SK-N-SH treated with all-trans-retinoic acid at 6 μM for 48 hours (cell line): ENCODE measurements at regions not wholly inside any gene's neighbourhood (a gene's known extent, or its start where the extent isn't known, plus 50 kb on each side); places are given as distances from the start of the nearest gene placed in this dataset.

ENCODE experiments used
- ARNTL ChIP-seq: fragments of 450-650 bp; formaldehyde crosslinking; IDR thresholded peaks from 2 replicates; pipeline ENCODE4 v1.5.0; 2020; ENCODE audit warnings: low read depth, mild to moderate bottlenecking, moderate library complexity, borderline replicate concordance
- CSDC2 ChIP-seq: fragments of 250-450 bp; sonication (Bioruptor Pico); IDR thresholded peaks from 2 replicates; pipeline ENCODE4 v1.5.0; 2020; ENCODE audit warnings: mild to moderate bottlenecking, moderate library complexity
- CSRNP3 ChIP-seq: fragments of 250-450 bp; sonication (Bioruptor Pico); IDR thresholded peaks from 2 replicates; pipeline ENCODE4 v1.5.1; 2021; ENCODE audit warnings: mild to moderate bottlenecking, moderate library complexity
- ESRRG ChIP-seq: fragments of 250-450 bp; sonication (Bioruptor Pico); IDR thresholded peaks from 2 replicates; pipeline ENCODE4 v1.6.1; 2021; ENCODE audit warnings: mild to moderate bottlenecking
- OSR1 ChIP-seq: fragments of 250-450 bp; sonication (Bioruptor Pico); IDR thresholded peaks from 2 replicates; pipeline ENCODE4 v1.8.0; 2022; ENCODE audit warnings: moderate library complexity, mild to moderate bottlenecking, inconsistent platforms
- ZC3H10 ChIP-seq: fragments of 250-450 bp; sonication (Bioruptor Pico); IDR thresholded peaks from 2 replicates; pipeline ENCODE4 v1.5.1; 2021; ENCODE audit warnings: mild to moderate bottlenecking, moderate library complexity

GRCh38 chr4:29734343-29735213 is 985.6 kb upstream of the PCDH7 start:
- no peak for TF ChIP-seq CSRNP3 (CRISPR knock-in tag)
- no peak for TF ChIP-seq ZC3H10
- TF ChIP-seq ESRRG (CRISPR knock-in tag): no peak
- no peak for TF ChIP-seq OSR1
- no peak for TF ChIP-seq ARNTL (CRISPR knock-in tag)
- TF ChIP-seq CSDC2 (CRISPR knock-in tag): no peak
